IMR-90 (cell line): ENCODE measurements at regions not wholly inside any gene's neighbourhood (a gene's known extent, or its start where the extent isn't known, plus 50 kb on each side); places are given as distances from the start of the nearest gene placed in this dataset.

Experiments used
- ATAC-seq: fragments of 200-7000 bp; cut with Tn5 transposase; 2 replicates; pipeline ENCODE4 v1.9.1; 2020; ENCODE audit warnings: low read depth, mild to moderate bottlenecking, moderate library complexity
- BruUV-seq: library from RNA; stranded (reverse); fragments of 400-500 nt; replicated peaks from 2 replicates; lab custom pipeline; 2021; lab: Mats Ljungman, UMichigan
- CTCF ChIA-PET: fragments of 300-600 bp; formaldehyde crosslinking; extraction: SDS; loops from one replicate; lab custom pipeline; 2021; ENCODE audit warnings: antibody characterized with exemption; lab: Yijun Ruan, JAX
- POLR2A ChIA-PET: fragments of 300-600 bp; sonication (Branson Sonifier 250); formaldehyde crosslinking; loops from one replicate; lab custom pipeline; 2022; ENCODE audit warnings: antibody characterized with exemption; ENCODE audit not compliant: unreplicated experiment; lab: Charles Lee
- DNase-seq: peaks from one replicate; pipeline ENCODE4 v3.0.0; 2013
- H2AFZ ChIP-seq: replicated peaks from 2 replicates; pipeline ENCODE3; 2013; ENCODE audit warnings: low read length, mild to moderate bottlenecking; ENCODE audit not compliant: poor library complexity
- H2AK5ac ChIP-seq: 2 replicates; pipeline ENCODE4 v1.6.1; 2013; ENCODE audit warnings: low read depth, low read length, inconsistent platforms
- H2AK9ac ChIP-seq: replicated peaks from 2 replicates; pipeline ENCODE3; 2013; ENCODE audit warnings: mild to moderate bottlenecking, low read depth, low read length, moderate library complexity; ENCODE audit not compliant: poor library complexity
- H2BK120ac ChIP-seq: 2 replicates; pipeline ENCODE4 v1.6.1; 2013; ENCODE audit warnings: low read depth, low read length, inconsistent platforms
- H2BK15ac ChIP-seq: 3 replicates; pipeline ENCODE4 v1.6.1; 2013; ENCODE audit warnings: low read depth, low read length, inconsistent platforms
- H2BK20ac ChIP-seq: 2 replicates; pipeline ENCODE4 v1.6.1; 2013; ENCODE audit warnings: low read depth, mild to moderate bottlenecking, inconsistent platforms, low read length, moderate library complexity
- H2BK5ac ChIP-seq: 2 replicates; pipeline ENCODE4 v1.6.1; 2013; ENCODE audit warnings: mild to moderate bottlenecking, low read depth, low read length, inconsistent platforms; ENCODE audit not compliant: poor library complexity, severe bottlenecking
- H3K14ac ChIP-seq: replicated peaks from 2 replicates; pipeline ENCODE4 v1.6.1; 2013; ENCODE audit warnings: low read depth, low read length, inconsistent platforms
- H3K18ac ChIP-seq: 2 replicates; pipeline ENCODE4 v1.6.1; 2013; ENCODE audit warnings: low read depth, low read length, control low read depth
- H3K23ac ChIP-seq: 2 replicates; pipeline ENCODE4 v1.6.1; 2013; ENCODE audit warnings: low read depth, low read length, inconsistent platforms
- H3K27ac ChIP-seq: 2 replicates; pipeline ENCODE4 v1.5.1; 2013; ENCODE audit warnings: mild to moderate bottlenecking, control low read depth, low read length; ENCODE audit not compliant: insufficient read depth
- H3K27me3 ChIP-seq: 2 replicates; pipeline ENCODE4 v1.6.1; 2013; ENCODE audit warnings: low read length; ENCODE audit not compliant: control insufficient read depth, insufficient read depth
- H3K36me3 ChIP-seq: 2 replicates; pipeline ENCODE4 v1.6.1; 2013; ENCODE audit warnings: low read length, mixed read lengths; ENCODE audit not compliant: control insufficient read depth, insufficient read depth
- H3K4ac ChIP-seq: 2 replicates; pipeline ENCODE4 v1.6.1; 2013; ENCODE audit warnings: low read depth, low read length, inconsistent platforms
- H3K4me1 ChIP-seq: 2 replicates; pipeline ENCODE4 v1.6.1; 2013; ENCODE audit warnings: low read length, mixed read lengths; ENCODE audit not compliant: control insufficient read depth, insufficient read depth
- H3K4me2 ChIP-seq: 2 replicates; pipeline ENCODE4 v1.6.1; 2013; ENCODE audit warnings: low read depth, mild to moderate bottlenecking, control low read depth, low read length, moderate library complexity
- H3K4me3 ChIP-seq: 2 replicates; pipeline ENCODE4 v1.5.1; 2013; ENCODE audit warnings: low read depth, mild to moderate bottlenecking, control low read depth, low read length, moderate library complexity; ENCODE audit not compliant: insufficient read depth
- H3K56ac ChIP-seq: 2 replicates; pipeline ENCODE4 v1.6.1; 2013; ENCODE audit warnings: low read length, inconsistent platforms; ENCODE audit not compliant: insufficient read depth; ENCODE audit errors: extremely low read depth
- H3K79me1 ChIP-seq, 2 experiments: 2 replicates each; pipeline ENCODE4 v1.6.1; 2013; ENCODE audit warnings: low read length in 2 of 2, inconsistent platforms in 1 of 2, low read depth in 1 of 2
- H3K9ac ChIP-seq: 2 replicates; pipeline ENCODE4 v1.6.1; 2013; ENCODE audit warnings: low read depth, low read length, control low read depth
- H3K9me1 ChIP-seq: 2 replicates; pipeline ENCODE4 v1.6.1; 2013; ENCODE audit warnings: low read length, inconsistent platforms; ENCODE audit not compliant: insufficient read depth
- H3K9me3 ChIP-seq: 2 replicates; pipeline ENCODE4 v1.6.1; 2013; ENCODE audit warnings: low read length; ENCODE audit not compliant: control insufficient read depth, insufficient read depth
- H4K20me1 ChIP-seq: 2 replicates; pipeline ENCODE4 v1.6.1; 2013; ENCODE audit warnings: low read length, inconsistent platforms; ENCODE audit not compliant: insufficient read depth
- H4K5ac ChIP-seq: 2 replicates; pipeline ENCODE4 v1.6.1; 2013; ENCODE audit warnings: mild to moderate bottlenecking, low read depth, low read length, control low read depth
- H4K8ac ChIP-seq, 2 experiments: 2 replicates each; pipeline ENCODE4 v1.6.1; 2013; ENCODE audit warnings: low read depth in 2 of 2, low read length in 2 of 2, control low read depth in 1 of 2, inconsistent platforms in 1 of 2
- H4K91ac ChIP-seq: 2 replicates; pipeline ENCODE4 v1.6.1; 2013; ENCODE audit warnings: low read depth, low read length, inconsistent platforms; ENCODE audit not compliant: insufficient read depth
- BHLHE40 ChIP-seq: fragments of 150-350 bp; IDR thresholded peaks from 2 replicates; pipeline ENCODE4 v1.6.1; 2016; ENCODE audit warnings: mild to moderate bottlenecking, low read depth, low read length
- CEBPB ChIP-seq: IDR thresholded peaks from 2 replicates; pipeline ENCODE4 v1.6.1; 2012; ENCODE audit warnings: low read depth, low read length, improper control_type of control experiment
- ELK1 ChIP-seq: fragments of 150-350 bp; IDR thresholded peaks from 2 replicates; pipeline ENCODE4 v1.6.1; 2016; ENCODE audit warnings: low read depth, mild to moderate bottlenecking, low read length, moderate library complexity, borderline replicate concordance
- FOS ChIP-seq: fragments of 150-350 bp; IDR thresholded peaks from 2 replicates; pipeline ENCODE4 v1.6.1; 2016; ENCODE audit warnings: low read depth, low read length
- MAFK ChIP-seq: IDR thresholded peaks from 2 replicates; pipeline ENCODE4 v1.6.1; 2012; ENCODE audit warnings: low read depth, low read length, improper control_type of control experiment
- MXI1 ChIP-seq: IDR thresholded peaks from 2 replicates; pipeline ENCODE4 v1.6.1; 2012; ENCODE audit warnings: low read depth, mild to moderate bottlenecking, low read length, moderate library complexity, borderline replicate concordance
- NFE2L2 ChIP-seq: fragments of 150-350 bp; IDR thresholded peaks from 2 replicates; pipeline ENCODE4 v1.6.1; 2016; ENCODE audit warnings: low read depth, mild to moderate bottlenecking, low read length
- RCOR1 ChIP-seq: IDR thresholded peaks from 2 replicates; pipeline ENCODE4 v1.6.1; 2012; ENCODE audit warnings: mild to moderate bottlenecking, low read length, improper control_type of control experiment; ENCODE audit not compliant: insufficient replicate concordance
- SMC3 ChIP-seq: fragments of 150-350 bp; IDR thresholded peaks from 2 replicates; pipeline ENCODE4 v1.6.1; 2016; ENCODE audit warnings: low read depth, mild to moderate bottlenecking, antibody characterized with exemption, low read length, moderate library complexity
- WGBS, 2 experiments: methylation state at CpG; one replicate each; pipeline versions ENCODE4 v1.1.5 to v1.1.7; 2013; ENCODE audit warnings: missing lambda C conversion rate in 2 of 2; ENCODE audit not compliant: insufficient read length in 1 of 2; ENCODE audit errors: extremely low coverage in 2 of 2; 5-methylcytosine and 5-hydroxymethylcytosine counted together
- dilution Hi-C: fragments of 300-500 bp; cut with HindIII; formaldehyde crosslinking; loops from one replicate; pipeline ENCODE4 v1.14.3; 2018; ENCODE audit warnings: low sequenced_read_pairs; ENCODE audit not compliant: unreplicated experiment
- in situ Hi-C: fragments of 300-500 bp; cut with MboI; formaldehyde crosslinking; loops from 3 replicates; pipeline ENCODE4 v1.14.3; 2019; ENCODE audit warnings: low sequenced_read_pairs, inconsistent platforms, mixed read lengths
- intact Hi-C: fragments of 100-400 bp; cut with micrococcal nuclease; formaldehyde crosslinking; loops from 2 replicates; pipeline ENCODE4 v1.10.0; 2022

GRCh38 chr5:74274326-74274725, 366.2 kb downstream of the ENC1 start:
- H3K4ac ChIP-seq: no peak overlapping the region
- H3K27me3 ChIP-seq: no peaks in the 10 kb centered on the region; the same call in 1 of the 2 replicates

More at GRCh38 chr5:74274326-74274725, 366.2 kb downstream of the ENC1 start:
- H2BK20ac ChIP-seq: no peak overlapping the region
- H3K4me2 ChIP-seq: no peak overlapping the region
- H3K36me3 ChIP-seq: no peaks in the 10 kb centered on the region
- no peak for TF ChIP-seq FOS
- TF ChIP-seq RCOR1: no peak
- no peak for TF ChIP-seq ELK1
- TF ChIP-seq CEBPB: no peak
- TF ChIP-seq MXI1: no peak
- TF ChIP-seq NFE2L2: no peak
- TF ChIP-seq MAFK: no peak
- TF ChIP-seq SMC3: no peak
- TF ChIP-seq BHLHE40: no peak
- H2BK5ac ChIP-seq: no peak overlapping the region
- DNase-seq: no peak
- no peak overlapping the region for H2AK9ac ChIP-seq
- no peak overlapping the region for H2BK15ac ChIP-seq
- H3K23ac ChIP-seq: no peak overlapping the region
- ChIA-PET POLR2A (no interaction called here), CTCF (no interaction called here)
- ATAC-seq: no peak
- BruUV-seq: no TSS peak
- H3K9ac ChIP-seq: no peak overlapping the region
- H4K91ac ChIP-seq: no peak overlapping the region
- no peaks in the 10 kb centered on the region for H4K20me1 ChIP-seq
- no peaks in the 10 kb centered on the region; the same call in 1 of the 2 replicates for H3K9me1 ChIP-seq
- no peak overlapping the region for H2BK120ac ChIP-seq
- WGBS, 2 experiments: no CpG with 5 or more reads among the region's 3 CpGs
- no peak overlapping the region for H2AFZ ChIP-seq
- no peak overlapping the region for H2AK5ac ChIP-seq
- dilution Hi-C loops (no loop called here), in situ Hi-C loops (no loop called here), intact Hi-C loops (no loop called here)
- H3K27ac ChIP-seq: no peak overlapping the region
- H3K4me3 ChIP-seq: no peak overlapping the region
- no peak overlapping the region for H3K14ac ChIP-seq
- no peaks in the 10 kb centered on the region for H3K79me1 ChIP-seq
- no peak overlapping the region for H4K8ac ChIP-seq
- H4K5ac ChIP-seq: no peak overlapping the region
- H3K18ac ChIP-seq: no peak overlapping the region
- H3K9me3 ChIP-seq: no peaks in the 10 kb centered on the region
- no peak overlapping the region for H3K56ac ChIP-seq
- H3K4me1 ChIP-seq: 0 out of 2 replicates have a peak, but pooled peaks cover 1% of the 10 kb centered on the region
